HepG2 (cell line): ENCODE measurements at regions not wholly inside any gene's neighbourhood (a gene's known extent, or its start where the extent isn't known, plus 50 kb on each side); places are given as distances from the start of the nearest gene placed in this dataset.

ENCODE experiments used
- ATAC-seq: fragments of 200-7000 bp; cut with Tn5 transposase; 3 replicates; pipeline ENCODE4 v1.9.1; 2020; ENCODE audit warnings: mild to moderate bottlenecking, moderate library complexity
- BruUV-seq: library from RNA; stranded (reverse); fragments of 400-500 nt; replicated peaks from 2 replicates; lab custom pipeline; 2021; lab: Mats Ljungman, UMichigan
- CTCF ChIA-PET: fragments of 300-600 bp; formaldehyde crosslinking; extraction: SDS; loops from one replicate; lab custom pipeline; 2021; ENCODE audit warnings: low total read pairs, inconsistent platforms, low intra/inter-chr PET ratio; lab: Yijun Ruan, JAX
- POLR2A ChIA-PET: fragments of 350-600 bp; sonication (Branson Sonifier 250); formaldehyde crosslinking; loops from one replicate; lab custom pipeline; 2020; ENCODE audit warnings: antibody characterized with exemption, inconsistent platforms; lab: Yijun Ruan, JAX
- DNase-seq: peaks from one replicate; pipeline ENCODE4 v3.0.0-alpha.2; 2015; ENCODE audit warnings: low spot score
- FAIRE-seq: peaks from 3 replicates; lab custom pipeline; 2011; peaks lifted over from hg19 to GRCh38; lab: Jason Lieb, UNC
- H2AFZ ChIP-seq: one replicate; pipeline ENCODE4 v1.6.1; 2011; ENCODE audit warnings: low read length, inconsistent platforms
- H3K27ac ChIP-seq: fragments of 300-600 bp; 3 replicates; pipeline ENCODE4 v1.8.0; 2011; ENCODE audit warnings: mixed run types, mild to moderate bottlenecking, mixed read lengths, low read length, inconsistent platforms; ENCODE audit not compliant: insufficient read depth; ENCODE audit errors: extremely low read length
- H3K27me3 ChIP-seq, 2 experiments: fragments of 200-600 bp in 1 of 2; 2 replicates in 1 of 2; 3 replicates in 1 of 2; pipeline versions ENCODE4 v1.6.0 to v1.8.0; 2011; ENCODE audit warnings: low read length in 2 of 2, mild to moderate bottlenecking in 2 of 2, moderate library complexity in 2 of 2, inconsistent platforms in 1 of 2; ENCODE audit not compliant: insufficient read depth in 2 of 2, control insufficient read depth in 1 of 2
- H3K36me3 ChIP-seq, 2 experiments: fragments of 200-600 bp in 1 of 2; replicated peaks in 1 of 2; 2 replicates in 1 of 2; 3 replicates in 1 of 2; pipeline versions ENCODE4 v1.5.1 to v1.8.0; 2011; ENCODE audit warnings: low read length in 2 of 2, inconsistent platforms in 1 of 2; ENCODE audit not compliant: insufficient read depth in 2 of 2, control insufficient read depth in 1 of 2
- H3K4me1 ChIP-seq: 2 replicates; pipeline ENCODE4 v1.5.1; 2012; ENCODE audit warnings: low read length, inconsistent platforms; ENCODE audit not compliant: insufficient read depth
- H3K4me2 ChIP-seq: 2 replicates; pipeline ENCODE4 v1.6.0; 2011; ENCODE audit warnings: low read depth, low read length, inconsistent platforms
- H3K4me3 ChIP-seq, 3 experiments: fragments of 200-600 bp in 1 of 3; sonication (generic), shearing (Covaris generic) in 1 of 3; replicated peaks in 1 of 3; 2 replicates each; pipeline ENCODE4 v1.5.1; 2011 to 2016; ENCODE audit warnings: low read length in 3 of 3, inconsistent platforms in 2 of 3, low read depth in 2 of 3, mild to moderate bottlenecking in 2 of 3, control low read depth in 1 of 3, mixed read lengths in 1 of 3; ENCODE audit not compliant: insufficient read depth in 1 of 3
- H3K79me2 ChIP-seq: one replicate; pipeline ENCODE4 v1.6.1; 2011; ENCODE audit warnings: low read length, inconsistent platforms; ENCODE audit not compliant: insufficient read depth
- H3K9ac ChIP-seq: 2 replicates; pipeline ENCODE4 v1.6.0; 2011; ENCODE audit warnings: mild to moderate bottlenecking, low read depth, low read length, inconsistent platforms; ENCODE audit not compliant: insufficient read depth
- H3K9me3 ChIP-seq: 2 replicates; pipeline ENCODE4 v1.5.1; 2012; ENCODE audit warnings: mild to moderate bottlenecking, low read length
- H4K20me1 ChIP-seq: 2 replicates; pipeline ENCODE4 v1.6.0; 2011; ENCODE audit warnings: inconsistent platforms, mild to moderate bottlenecking, low read length, moderate library complexity; ENCODE audit not compliant: insufficient read depth
- EP300 ChIP-seq, 3 experiments: sonication (generic) in 1 of 3; formaldehyde crosslinking in 1 of 3; IDR thresholded peaks; 2 replicates each; pipeline versions ENCODE4 v1.5.1 to v1.6.1; 2011 to 2020; ENCODE audit warnings: low read depth in 2 of 3, low read length in 2 of 3, borderline replicate concordance in 1 of 3, improper control_type of control experiment in 1 of 3, mild to moderate bottlenecking in 1 of 3, missing genetic modification reagents in 1 of 3, moderate library complexity in 1 of 3
- HCFC1 ChIP-seq: fragments of 150-350 bp; IDR thresholded peaks from 2 replicates; pipeline ENCODE4 v1.6.1; 2014; ENCODE audit warnings: low read depth, low read length
- HNF4G ChIP-seq, 2 experiments: sonication (generic) in 1 of 2; formaldehyde crosslinking in 1 of 2; IDR thresholded peaks; 2 replicates each; pipeline versions ENCODE4 v1.4.0 to v1.6.1; 2011 to 2020; ENCODE audit warnings: borderline replicate concordance in 2 of 2, low read depth in 2 of 2, mild to moderate bottlenecking in 2 of 2, low read length in 1 of 2, missing genetic modification reagents in 1 of 2, moderate library complexity in 1 of 2
- NFE2L2 ChIP-seq: fragments of 150-350 bp; IDR thresholded peaks from 2 replicates; pipeline ENCODE4 v1.6.1; 2014; ENCODE audit warnings: low read length
- NR2F1 ChIP-seq, 2 experiments: fragments of 450-650 bp in 1 of 2; formaldehyde crosslinking in 1 of 2; IDR thresholded peaks; 2 replicates each; pipeline versions ENCODE4 v1.5.0 to v1.6.1; 2016 to 2020; ENCODE audit warnings: mild to moderate bottlenecking in 1 of 2, missing compliant biosample characterization in 1 of 2, missing genetic modification reagents in 1 of 2, moderate library complexity in 1 of 2
- NRL ChIP-seq: sonication (generic); formaldehyde crosslinking; IDR thresholded peaks from 2 replicates; pipeline ENCODE4 v1.5.0; 2020; ENCODE audit warnings: missing genetic modification reagents, mild to moderate bottlenecking, moderate library complexity, borderline replicate concordance
- SMAD3 ChIP-seq: sonication (generic); formaldehyde crosslinking; IDR thresholded peaks from 2 replicates; pipeline ENCODE4 v1.4.0; 2020; ENCODE audit warnings: missing genetic modification reagents
- SP140L ChIP-seq: sonication (generic); formaldehyde crosslinking; IDR thresholded peaks from 2 replicates; pipeline ENCODE4 v1.4.0; 2020; ENCODE audit warnings: missing genetic modification reagents, borderline replicate concordance
- SSRP1 ChIP-seq: IDR thresholded peaks from 2 replicates; pipeline ENCODE4 v1.6.1; 2016; ENCODE audit warnings: control low read depth
- U2AF1 ChIP-seq: fragments of 200-400 bp; formaldehyde crosslinking; optimal IDR thresholded peaks from 2 replicates; pipeline ENCODE3; 2017; ENCODE audit warnings: mild to moderate bottlenecking, low read depth, low read length
- WIZ ChIP-seq: sonication (generic); formaldehyde crosslinking; IDR thresholded peaks from 2 replicates; pipeline ENCODE4 v1.5.1; 2020; ENCODE audit warnings: mild to moderate bottlenecking, missing genetic modification reagents
- ZFP36L2 ChIP-seq: sonication (generic); formaldehyde crosslinking; IDR thresholded peaks from 2 replicates; pipeline ENCODE4 v1.4.0; 2020; ENCODE audit warnings: missing genetic modification reagents
- ZNF34 ChIP-seq: sonication (generic); formaldehyde crosslinking; IDR thresholded peaks from 2 replicates; pipeline ENCODE4 v1.4.0; 2020; ENCODE audit warnings: mild to moderate bottlenecking, missing genetic modification reagents, borderline replicate concordance
- ZNF569 ChIP-seq: sonication (generic); formaldehyde crosslinking; IDR thresholded peaks from 2 replicates; pipeline ENCODE4 v1.5.0; 2020; ENCODE audit warnings: mild to moderate bottlenecking, missing genetic modification reagents, moderate library complexity, borderline replicate concordance
- ZNF740 ChIP-seq: sonication (generic); formaldehyde crosslinking; IDR thresholded peaks from 2 replicates; pipeline ENCODE4 v1.4.0; 2020; ENCODE audit warnings: missing genetic modification reagents
- WGBS: methylation state at CpG from one replicate; pipeline ENCODE4 v1.1.6; 2017; ENCODE audit warnings: low lambda C conversion rate; 5-methylcytosine and 5-hydroxymethylcytosine counted together
- in situ Hi-C: cut with HindIII; loops from 2 replicates; pipeline ENCODE4 v1.10.0; 2017; ENCODE audit warnings: low pct_unique_long_range_greater_than_20kb; ENCODE audit not compliant: extremely low pct_ligation_motif_present
- intact Hi-C: fragments of 100-400 bp; cut with micrococcal nuclease; formaldehyde crosslinking; loops from one replicate; pipeline ENCODE4 v1.10.0; 2022; ENCODE audit not compliant: unreplicated experiment
- TF ChIP-seq, protein P1 (sequence below): IDR thresholded peaks from 2 replicates; pipeline ENCODE4 v1.6.1; 2016; ENCODE audit warnings: low read depth

DNA sequence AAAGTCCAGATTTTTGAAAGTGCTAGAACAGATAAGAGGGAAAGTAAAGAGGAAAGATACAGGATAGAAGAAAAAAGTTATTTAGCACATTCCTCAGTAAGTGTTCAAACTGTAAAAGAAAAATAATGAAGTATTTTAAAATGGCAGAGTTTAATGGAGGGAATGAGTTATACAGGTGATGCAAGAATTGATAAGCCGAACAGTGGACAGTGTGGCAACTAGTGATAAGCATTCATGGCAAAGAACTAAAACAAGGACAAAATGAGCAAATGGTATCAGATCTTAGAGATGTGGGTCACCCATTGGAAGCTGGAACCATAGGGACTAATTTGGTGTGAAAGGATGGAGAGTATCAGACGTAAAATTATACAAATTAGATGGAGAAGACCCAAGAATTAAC lies 622.9 kb upstream of the SGO1 start (continued):
- TF ChIP-seq ZNF740 (CRISPR knock-in tag) (no peak), NR2F1 (CRISPR knock-in tag; IDR thresholded peaks at IDR 0.05) (no peak)

DNA sequence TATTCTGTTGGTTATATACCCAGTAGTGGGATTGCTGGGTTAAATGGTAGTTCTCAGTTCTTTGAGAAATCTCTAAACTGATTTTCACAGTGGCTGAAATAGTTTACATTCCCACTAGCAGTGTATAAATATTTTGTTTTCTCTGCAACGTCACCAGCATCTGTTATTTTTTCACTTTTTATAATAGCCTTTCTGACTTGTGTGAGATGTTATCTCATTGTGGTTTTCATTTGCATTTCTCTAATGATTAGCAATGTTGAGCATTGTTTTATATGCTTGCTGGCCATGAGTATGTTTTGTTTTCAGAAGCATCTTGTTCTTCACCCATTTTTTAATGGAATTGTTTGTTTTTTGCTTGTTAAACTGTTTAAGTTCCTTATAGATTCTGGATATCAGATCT lies 612.7 kb upstream of the SGO1 start:
- ChIA-PET POLR2A (no interaction called here), CTCF (no interaction called here)
- no TSS peak for BruUV-seq
- intact Hi-C loops (no loop called here), in situ Hi-C loops (no loop called here)
- FAIRE-seq, result no peak
- Histone ChIP-seq H3K4me3 (no peak overlapping the region), H3K36me3 (no peaks in the 10 kb centered on the region), H3K79me2 (no peaks in the 10 kb centered on the region), H3K27ac (no peak overlapping the region), H3K4me2 (no peak overlapping the region), H3K27me3 (no peaks in the 10 kb centered on the region), H3K9ac (no peak overlapping the region), H2AFZ (no peak overlapping the region), H3K9me3 (peaks cover 78% of the 10 kb centered on the region), H3K4me1 (no peaks in the 10 kb centered on the region), H4K20me1 (no peaks in the 10 kb centered on the region)
- no peak for ATAC-seq
- TF ChIP-seq ZNF34, result no peak
- TF ChIP-seq SP140L, result no peak
- no peak for TF ChIP-seq ZNF569
- TF ChIP-seq NRL (CRISPR knock-in tag), result no peak
- no peak for TF ChIP-seq SMAD3 (CRISPR knock-in tag)
- no peak for TF ChIP-seq WIZ (CRISPR knock-in tag)
- no peak for TF ChIP-seq U2AF1
- TF ChIP-seq HNF4G (IDR thresholded peaks at IDR 0.05; ENCODE audit: borderline replicate concordance, low read depth, low read length), result no peak
- TF ChIP-seq HNF4G (CRISPR knock-in tag; IDR thresholded peaks at IDR 0.05; ENCODE audit: borderline replicate concordance, low read depth), result no peak
- TF ChIP-seq SSRP1 (CRISPR knock-in tag), result no peak
- no peak for TF ChIP-seq NFE2L2
- no peak for TF ChIP-seq EP300 (IDR thresholded peaks at IDR 0.05; ENCODE audit: low read depth in 2 of 2, low read length in 2 of 2)
- TF ChIP-seq EP300 (CRISPR knock-in tag; IDR thresholded peaks at IDR 0.05; ENCODE audit: borderline replicate concordance), result no peak
- no peak for TF ChIP-seq ZFP36L2 (CRISPR knock-in tag)
- TF ChIP-seq, protein P1, sequence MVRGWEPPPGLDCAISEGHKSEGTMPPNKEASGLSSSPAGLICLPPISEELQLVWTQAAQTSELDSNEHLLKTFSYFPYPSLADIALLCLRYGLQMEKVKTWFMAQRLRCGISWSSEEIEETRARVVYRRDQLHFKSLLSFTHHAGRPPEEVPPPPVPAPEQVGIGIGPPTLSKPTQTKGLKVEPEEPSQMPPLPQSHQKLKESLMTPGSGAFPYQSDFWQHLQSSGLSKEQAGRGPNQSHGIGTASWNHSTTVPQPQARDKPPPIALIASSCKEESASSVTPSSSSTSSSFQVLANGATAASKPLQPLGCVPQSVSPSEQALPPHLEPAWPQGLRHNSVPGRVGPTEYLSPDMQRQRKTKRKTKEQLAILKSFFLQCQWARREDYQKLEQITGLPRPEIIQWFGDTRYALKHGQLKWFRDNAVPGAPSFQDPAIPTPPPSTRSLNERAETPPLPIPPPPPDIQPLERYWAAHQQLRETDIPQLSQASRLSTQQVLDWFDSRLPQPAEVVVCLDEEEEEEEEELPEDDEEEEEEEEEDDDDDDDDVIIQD (CRISPR knock-in tag), result no peak
- TF ChIP-seq HCFC1, result no peak
- WGBS, result 62% methylated on average over 1 of the region's 1 CpG
- no peak for DNase-seq
